GM23338 (cell line): ENCODE measurements at regions not wholly inside any gene's neighbourhood (a gene's known extent, or its start where the extent isn't known, plus 50 kb on each side); places are given as distances from the start of the nearest gene placed in this dataset.

ENCODE experiments used
- CTCF ChIP-seq, 2 experiments: fragments of 200-600 bp in 1 of 2; sonication (generic) in 1 of 2; conservative IDR thresholded peaks; 2 replicates each; pipeline versions ENCODE4 v1.5.1 to v1.6.1; 2016 to 2017; ENCODE audit warnings: antibody characterized with exemption in 2 of 2, low read depth in 2 of 2, mild to moderate bottlenecking in 2 of 2, moderate library complexity in 1 of 2
- EZH2 ChIP-seq: fragments of 200-600 bp; sonication (generic); IDR thresholded peaks from one replicate; pipeline ENCODE4 v1.8.0; 2017; ENCODE audit warnings: antibody characterized with exemption, mild to moderate bottlenecking, low read depth; ENCODE audit not compliant: unreplicated experiment
- EZH2phosphoT487 ChIP-seq: fragments of 200-600 bp; sonication (generic); IDR thresholded peaks from one replicate; pipeline ENCODE4 v1.8.1; 2018; ENCODE audit warnings: antibody characterized with exemption; ENCODE audit not compliant: unreplicated experiment
- JUNB ChIP-seq: IDR thresholded peaks from one replicate; pipeline ENCODE4 v1.6.1; 2016; ENCODE audit warnings: antibody characterized with exemption; ENCODE audit not compliant: unreplicated experiment
- POLR2AphosphoS5 ChIP-seq: IDR thresholded peaks from 2 replicates; pipeline ENCODE4 v1.6.1; 2016; ENCODE audit warnings: antibody characterized with exemption, low read depth
- ZNF331 ChIP-seq: fragments of 250-450 bp; sonication (Bioruptor Pico); IDR thresholded peaks from 2 replicates; pipeline ENCODE4 v1.5.0; 2020; ENCODE audit warnings: low read depth, mild to moderate bottlenecking, moderate library complexity
- TF ChIP-seq, protein P1 (sequence below): IDR thresholded peaks from one replicate; pipeline ENCODE4 v1.6.1; 2018; ENCODE audit warnings: antibody characterized with exemption; ENCODE audit not compliant: unreplicated experiment

DNA sequence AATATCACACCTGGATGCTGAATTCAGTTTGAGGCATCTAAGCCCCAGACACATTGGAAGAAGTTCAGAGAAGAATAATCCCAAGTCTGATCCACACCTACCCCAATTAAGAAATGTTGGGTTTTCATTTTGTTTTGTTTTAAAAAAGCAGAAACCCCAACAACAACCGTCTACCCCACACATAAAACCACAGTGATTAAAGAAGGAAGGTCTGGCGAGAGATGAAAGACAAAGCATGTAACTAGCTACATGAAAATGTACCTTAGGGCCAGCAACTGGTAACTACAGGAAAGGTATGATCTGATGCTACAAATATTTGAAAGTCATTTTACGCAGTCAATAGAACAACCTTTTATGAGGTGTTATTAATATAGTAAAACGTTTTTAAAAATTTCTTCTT is 1112.3 kb downstream of the GATA3 start:
- TF ChIP-seq CTCF (conservative IDR thresholded peaks at IDR 0.05; ENCODE audit: low read depth in 2 of 2) (no peak), EZH2 (no peak), POLR2AphosphoS5 (no peak), EZH2phosphoT487 (no peak), JUNB (no peak), ZNF331 (CRISPR knock-in tag) (no peak)
- TF ChIP-seq, protein P1, sequence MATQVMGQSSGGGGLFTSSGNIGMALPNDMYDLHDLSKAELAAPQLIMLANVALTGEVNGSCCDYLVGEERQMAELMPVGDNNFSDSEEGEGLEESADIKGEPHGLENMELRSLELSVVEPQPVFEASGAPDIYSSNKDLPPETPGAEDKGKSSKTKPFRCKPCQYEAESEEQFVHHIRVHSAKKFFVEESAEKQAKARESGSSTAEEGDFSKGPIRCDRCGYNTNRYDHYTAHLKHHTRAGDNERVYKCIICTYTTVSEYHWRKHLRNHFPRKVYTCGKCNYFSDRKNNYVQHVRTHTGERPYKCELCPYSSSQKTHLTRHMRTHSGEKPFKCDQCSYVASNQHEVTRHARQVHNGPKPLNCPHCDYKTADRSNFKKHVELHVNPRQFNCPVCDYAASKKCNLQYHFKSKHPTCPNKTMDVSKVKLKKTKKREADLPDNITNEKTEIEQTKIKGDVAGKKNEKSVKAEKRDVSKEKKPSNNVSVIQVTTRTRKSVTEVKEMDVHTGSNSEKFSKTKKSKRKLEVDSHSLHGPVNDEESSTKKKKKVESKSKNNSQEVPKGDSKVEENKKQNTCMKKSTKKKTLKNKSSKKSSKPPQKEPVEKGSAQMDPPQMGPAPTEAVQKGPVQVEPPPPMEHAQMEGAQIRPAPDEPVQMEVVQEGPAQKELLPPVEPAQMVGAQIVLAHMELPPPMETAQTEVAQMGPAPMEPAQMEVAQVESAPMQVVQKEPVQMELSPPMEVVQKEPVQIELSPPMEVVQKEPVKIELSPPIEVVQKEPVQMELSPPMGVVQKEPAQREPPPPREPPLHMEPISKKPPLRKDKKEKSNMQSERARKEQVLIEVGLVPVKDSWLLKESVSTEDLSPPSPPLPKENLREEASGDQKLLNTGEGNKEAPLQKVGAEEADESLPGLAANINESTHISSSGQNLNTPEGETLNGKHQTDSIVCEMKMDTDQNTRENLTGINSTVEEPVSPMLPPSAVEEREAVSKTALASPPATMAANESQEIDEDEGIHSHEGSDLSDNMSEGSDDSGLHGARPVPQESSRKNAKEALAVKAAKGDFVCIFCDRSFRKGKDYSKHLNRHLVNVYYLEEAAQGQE, result no peak
